NCI-H1694 treated with DMSO at 0.1 percent for 48 hours (cell line): ENCODE measurements at regions not wholly inside any gene's neighbourhood (a gene's known extent, or its start where the extent isn't known, plus 50 kb on each side); places are given as distances from the start of the nearest gene placed in this dataset.

ENCODE experiments used
- DNase-seq: peaks from one replicate; lab custom pipeline; 2025; lab: John Stamatoyannopoulos, UW

- DNase-seq = no peak
Observed at GRCh38 chr4:124321364-124321763, 391.2 kb downstream of the ANKRD50 start.

DNA sequence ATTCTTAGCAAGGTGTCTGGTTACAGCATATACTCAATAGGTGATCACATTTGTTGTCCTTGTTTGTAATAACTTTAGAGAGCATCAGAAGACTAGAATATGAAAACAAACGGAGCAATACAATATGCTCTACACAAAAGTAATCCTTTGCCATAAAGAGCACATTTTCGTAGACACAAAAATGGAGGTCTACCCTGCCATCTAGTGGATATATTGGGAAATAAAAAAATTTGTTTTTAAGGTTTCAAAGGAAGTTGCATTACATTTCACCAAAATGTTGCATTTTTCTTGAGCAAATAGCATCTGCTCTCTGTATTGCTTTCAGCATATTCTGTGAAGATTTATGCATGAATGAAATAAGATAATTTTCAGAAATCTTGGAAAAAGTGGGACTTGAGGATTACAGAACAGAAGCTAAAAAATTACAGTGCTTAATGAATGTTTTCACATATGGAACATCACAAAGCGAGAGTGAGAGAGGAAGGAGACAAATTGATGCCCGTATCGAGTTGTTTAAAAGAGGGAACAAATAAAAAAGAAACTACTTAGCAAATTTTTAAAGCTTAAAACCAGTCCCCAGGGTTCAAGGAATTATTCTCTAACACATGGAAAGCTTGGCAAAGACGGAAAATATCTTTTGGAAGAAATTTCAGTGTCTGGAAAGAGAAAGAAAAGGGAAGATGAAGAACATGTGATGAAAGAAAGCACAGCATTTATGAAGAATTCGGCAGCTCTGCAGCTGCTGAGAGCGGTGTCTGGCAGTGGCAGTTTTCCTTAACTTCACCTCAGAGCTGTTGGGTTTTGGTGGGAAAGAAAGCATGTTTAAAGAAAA, 390.1 kb downstream of the ANKRD50 start:
- DNase-seq = peak; percentile 8

DNA sequence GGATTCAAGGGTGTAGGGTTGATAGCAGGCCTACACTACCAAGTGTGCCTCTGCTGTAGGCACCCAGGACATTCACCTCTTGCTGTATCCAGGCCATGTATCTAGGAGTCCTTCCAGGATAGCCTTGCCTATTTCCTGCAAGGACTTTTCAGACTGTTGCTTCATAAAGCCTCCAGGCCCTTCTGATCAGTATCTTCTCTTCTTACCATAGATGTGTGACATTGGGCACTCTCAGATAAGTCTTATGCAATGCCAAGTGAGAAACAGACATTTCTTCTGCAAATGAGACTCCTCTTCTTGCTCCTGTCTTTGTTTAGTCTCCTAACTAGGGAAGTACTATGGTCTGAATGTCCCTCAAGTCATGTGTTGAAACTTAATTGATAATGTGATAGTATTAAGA, 386.8 kb downstream of the ANKRD50 start:
- DNase-seq = no peak

GRCh38 chr4:124329134-124329533, 383.4 kb downstream of the ANKRD50 start:
- DNase-seq = no peak

DNA sequence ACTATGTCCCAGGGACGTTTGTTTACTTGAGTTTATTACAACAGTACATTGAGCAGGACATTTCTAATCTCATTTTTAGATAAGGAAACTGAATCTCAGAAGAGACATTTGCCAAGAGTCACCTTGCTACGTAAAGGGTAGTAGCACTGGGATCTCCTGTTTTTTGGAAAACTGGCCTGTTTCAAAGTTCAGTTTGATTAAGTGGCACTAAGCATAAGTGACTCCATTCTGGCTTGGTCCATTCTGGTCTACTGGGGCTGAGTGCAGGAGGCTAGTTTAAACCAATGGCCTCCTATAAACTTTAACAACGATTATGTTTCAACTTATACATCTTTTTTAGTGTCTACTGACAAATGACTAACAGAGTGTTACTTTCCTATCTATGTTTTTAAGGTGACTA, 382.5 kb downstream of the ANKRD50 start:
- DNase-seq = no peak

GRCh38 chr4:124331781-124332180, 380.8 kb downstream of the ANKRD50 start:
- no peak for DNase-seq

GRCh38 chr4:124333466-124333865, 379.1 kb downstream of the ANKRD50 start:
- no peak for DNase-seq

- no peak for DNase-seq
Observed at GRCh38 chr4:124334119-124334518, 378.4 kb downstream of the ANKRD50 start.

DNA sequence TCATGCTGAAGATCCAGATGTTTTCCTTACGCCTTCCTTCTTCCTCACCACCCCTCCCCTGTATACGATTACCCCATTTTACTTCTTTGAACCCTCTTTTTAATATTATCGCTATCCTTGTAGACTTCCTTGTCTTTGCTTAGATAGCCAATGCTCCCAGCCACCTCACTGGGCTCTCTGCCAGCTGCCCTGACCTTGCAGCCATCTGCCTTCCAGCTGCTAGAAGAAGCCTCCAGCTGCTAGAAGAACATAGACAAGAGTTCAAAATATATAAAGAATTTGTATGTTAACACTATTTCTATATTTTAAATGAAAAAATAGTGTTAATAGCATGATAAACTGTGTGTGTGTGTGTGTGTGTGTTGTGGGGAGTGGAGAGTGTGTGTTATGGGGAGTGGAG, 374.7 kb downstream of the ANKRD50 start:
- DNase-seq = no peak

- no peak for DNase-seq
Observed at GRCh38 chr4:124343661-124344171, 368.8 kb downstream of the ANKRD50 start.

DNA sequence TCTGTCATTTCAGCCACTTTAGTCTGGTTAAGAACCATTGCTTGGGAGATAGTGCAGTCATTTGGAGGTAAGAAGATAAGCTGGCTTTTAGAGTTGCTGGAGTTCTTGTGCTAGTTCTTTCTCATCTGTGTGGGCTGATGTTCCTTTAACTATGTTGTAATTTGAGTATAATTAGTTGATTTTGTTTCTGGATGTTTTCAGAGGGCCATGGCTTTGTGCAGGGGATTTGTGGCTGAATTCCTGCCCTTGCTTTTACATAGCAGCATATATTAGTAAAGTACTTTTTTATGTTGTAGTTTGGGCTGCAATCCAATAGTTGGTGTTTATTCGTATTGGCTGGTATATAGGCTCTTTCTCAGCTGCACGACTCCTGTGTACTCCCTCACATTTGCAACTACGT, 339.6 kb downstream of the ANKRD50 start:
- no peak for DNase-seq

DNA sequence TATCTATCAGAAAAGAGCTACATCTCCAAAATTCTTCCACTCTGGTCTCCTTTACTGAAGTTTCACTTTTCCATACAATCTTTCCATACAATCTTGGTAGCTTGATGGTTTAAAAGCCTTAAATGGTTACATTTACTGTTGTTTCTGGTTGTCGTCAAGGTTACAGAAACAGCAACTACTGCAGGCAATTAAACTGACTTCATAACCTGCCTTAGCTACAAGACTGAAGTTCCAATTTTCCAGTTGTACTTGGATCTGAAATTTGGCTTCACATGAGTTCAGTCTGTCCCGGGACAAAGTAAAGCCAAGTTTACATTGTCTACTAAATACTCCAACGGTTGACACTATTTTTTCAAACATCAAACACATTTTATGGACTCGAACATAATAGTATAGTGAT, 326.4 kb downstream of the ANKRD50 start:
- DNase-seq = no peak

DNA sequence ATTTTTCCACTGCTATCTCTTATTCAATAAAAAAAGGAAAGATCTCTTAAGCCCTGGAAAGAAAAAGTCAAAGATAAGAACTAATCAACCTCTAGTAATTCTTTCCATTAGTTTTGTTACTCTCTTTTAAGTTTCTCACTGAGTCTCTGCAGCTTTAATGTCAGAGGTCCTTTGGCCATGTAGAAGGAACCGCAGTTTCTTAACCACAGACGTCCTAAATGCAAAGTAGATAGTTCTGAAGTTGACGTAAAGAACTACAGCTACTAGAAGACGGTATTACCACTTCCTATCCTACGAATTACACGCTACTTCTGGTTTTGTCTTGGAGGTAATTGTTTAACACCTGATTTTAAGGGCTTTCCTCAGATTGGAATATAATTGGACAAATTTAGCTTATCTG, 325.9 kb downstream of the ANKRD50 start:
- DNase-seq = no peak

DNA sequence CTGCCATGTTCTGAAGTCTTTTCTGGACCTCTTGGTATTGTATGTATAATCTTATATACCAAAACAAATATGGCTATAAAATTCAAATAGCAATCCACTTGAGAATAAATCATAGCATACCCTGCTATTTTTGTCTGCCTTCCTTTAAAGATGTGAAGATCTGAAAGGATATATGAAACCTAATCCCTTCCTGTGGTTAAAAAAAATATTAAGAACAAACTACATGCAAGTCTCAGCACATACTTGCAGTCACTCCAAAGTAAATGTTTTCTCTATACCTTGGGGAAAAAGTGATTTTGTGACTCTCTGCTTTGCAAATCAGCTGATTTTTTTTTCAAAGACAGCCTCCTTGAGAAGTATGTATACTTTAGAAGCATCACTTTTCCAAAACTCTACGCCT, 322.9 kb downstream of the ANKRD50 start:
- no peak for DNase-seq

DNA sequence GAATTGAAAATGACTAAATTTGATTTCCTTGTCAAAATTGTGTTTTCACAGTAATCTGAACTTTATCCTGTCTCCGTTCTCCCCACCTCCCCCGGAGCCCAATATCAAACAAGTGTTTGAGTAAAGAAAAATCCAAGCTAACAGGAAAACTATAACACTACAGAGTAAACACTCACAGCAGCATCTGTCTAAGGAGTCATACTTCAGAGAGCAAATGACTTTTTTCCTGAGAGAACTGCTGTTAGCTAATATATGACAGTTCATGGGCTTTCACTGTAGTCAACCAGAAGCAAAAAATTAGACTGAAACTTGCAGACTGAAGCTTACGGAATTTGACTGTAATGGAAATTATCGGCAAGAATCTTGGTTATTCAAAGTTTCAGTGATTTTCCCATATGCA, 321.7 kb downstream of the ANKRD50 start:
- no peak for DNase-seq

- DNase-seq = no peak
Observed at GRCh38 chr4:124396333-124396732, 316.2 kb downstream of the ANKRD50 start.

DNA sequence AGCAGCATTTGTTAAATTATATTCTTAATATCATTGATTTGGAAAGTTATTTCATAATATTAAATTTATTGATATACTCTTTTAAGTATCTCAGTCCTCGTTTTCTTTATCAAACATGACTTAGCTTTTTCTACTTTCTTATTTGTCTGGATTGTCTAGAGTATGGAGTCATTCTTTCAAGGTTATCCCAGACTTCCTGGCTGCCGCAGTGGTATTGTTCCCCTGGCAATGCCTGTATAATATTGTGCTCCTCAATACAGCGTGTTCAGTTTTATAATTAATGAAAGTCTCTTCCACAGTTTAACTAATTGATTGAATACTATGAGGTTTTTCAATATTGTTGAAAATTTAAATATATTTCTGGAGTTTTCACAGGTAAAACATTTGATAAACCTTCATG, 310.9 kb downstream of the ANKRD50 start:
- DNase-seq = no peak

DNA sequence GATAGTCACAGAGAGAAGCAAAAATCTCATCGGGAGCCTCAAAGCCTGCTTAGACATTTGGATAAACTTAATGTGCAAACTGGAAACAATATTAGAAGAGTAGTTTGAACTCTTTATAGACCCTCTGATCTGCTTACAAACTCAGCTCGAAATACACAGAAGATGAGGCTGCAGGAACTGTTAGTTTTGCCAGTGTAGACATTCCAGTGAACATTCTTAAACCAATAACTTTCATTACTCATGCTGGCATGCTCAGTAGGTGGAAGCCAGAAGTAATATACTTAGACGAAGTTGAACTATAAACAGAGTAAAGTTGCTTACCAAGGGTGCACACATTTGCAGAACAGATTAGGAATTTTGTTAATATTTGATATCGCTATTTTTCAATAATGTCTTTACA, 303.5 kb downstream of the ANKRD50 start:
- DNase-seq = no peak

DNA sequence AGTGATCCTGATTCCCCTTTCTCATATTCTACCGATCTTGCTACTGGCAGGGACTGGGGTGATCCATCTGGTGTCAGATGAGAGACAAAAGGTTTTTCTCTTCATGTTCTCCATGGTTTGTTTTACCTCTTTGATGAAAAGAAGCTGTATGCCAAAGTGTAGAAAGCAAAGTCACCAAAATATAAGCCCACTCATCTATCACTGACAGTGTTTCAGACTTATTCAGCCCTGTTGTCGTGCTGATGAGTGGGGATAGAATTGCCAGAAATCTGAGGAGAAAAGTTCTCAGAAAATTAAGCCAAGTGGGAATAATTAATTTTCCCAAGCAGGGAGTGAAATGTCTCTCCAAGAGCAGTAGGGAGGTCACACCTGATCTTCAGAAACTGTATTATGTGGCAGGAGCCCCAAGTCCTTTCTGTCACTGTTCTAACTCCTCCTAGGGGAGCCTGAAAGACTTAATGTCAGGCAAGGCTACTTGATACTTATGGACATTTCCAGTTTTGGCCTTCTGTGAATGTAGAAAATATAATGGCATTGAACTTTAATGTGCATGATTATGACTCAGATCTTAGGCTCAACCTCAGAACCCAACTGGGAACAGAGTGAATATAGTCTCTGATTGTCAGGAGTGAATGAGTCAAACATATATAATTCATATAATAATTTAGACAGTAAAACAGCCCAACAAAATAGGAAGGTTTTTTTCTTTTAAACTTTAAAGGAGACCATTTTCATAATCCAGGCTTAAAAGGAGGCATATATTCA, 298.1 kb downstream of the ANKRD50 start:
- DNase-seq = no peak

- no peak for DNase-seq
Observed at GRCh38 chr4:124415146-124415545, 297.4 kb downstream of the ANKRD50 start.

DNA sequence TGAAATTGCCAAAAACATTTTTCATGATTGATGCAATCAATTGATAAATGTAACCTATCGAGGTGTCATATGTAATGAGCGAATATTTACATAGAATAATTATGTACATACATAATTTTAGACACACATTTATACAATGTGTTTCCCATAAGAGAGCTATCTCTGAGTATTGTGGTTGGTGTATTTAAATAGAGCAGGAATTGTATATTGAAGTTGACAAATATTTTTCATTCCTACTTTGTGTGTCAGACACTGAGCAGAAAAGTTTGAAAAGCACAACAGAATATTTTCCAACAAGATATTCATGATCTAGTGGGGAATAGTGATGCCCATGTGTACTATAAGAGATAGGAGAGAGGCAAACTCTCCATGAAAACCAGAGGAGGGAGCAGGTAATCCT, 295.2 kb downstream of the ANKRD50 start:
- no peak for DNase-seq

- no peak for DNase-seq
Observed at GRCh38 chr4:124420166-124420695, 292.3 kb downstream of the ANKRD50 start.

- DNase-seq = no peak
Observed at GRCh38 chr4:124423160-124423559, 289.4 kb downstream of the ANKRD50 start.
